ENCODE measurements at regions not wholly inside any gene's neighbourhood (a gene's known extent, or its start where the extent isn't known, plus 50 kb on each side); places are given as distances from the start of the nearest gene placed in this dataset.

DNA sequence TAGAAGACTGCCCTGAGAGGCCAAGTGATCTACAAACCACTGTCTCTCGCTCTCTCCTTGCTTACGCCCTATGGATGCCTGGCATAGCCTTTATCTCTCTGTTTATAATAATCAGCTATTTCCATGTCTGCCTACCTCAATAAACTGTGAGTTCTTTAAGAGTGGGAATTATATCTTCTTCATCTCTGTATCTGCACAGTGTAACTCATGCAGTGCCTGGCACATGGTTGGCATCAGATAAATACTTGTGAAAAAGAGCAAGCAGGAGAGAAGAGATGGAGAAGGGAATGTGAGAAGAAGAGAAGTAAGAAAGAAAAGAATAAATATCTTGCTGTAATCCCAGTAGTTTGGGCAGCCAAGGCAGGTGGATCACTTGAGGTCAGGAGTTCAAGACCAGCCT, 94.6 kb upstream of the TNPO1 start:
- Histone ChIP-seq H3K27me3 (ENCODE audit: low read depth) (peaks cover under 1% of the 10 kb centered on the region), H3K9me3 (replicated peaks) (no peaks in the 10 kb centered on the region), H3K36me3 (no peaks in the 10 kb centered on the region), H3K27ac (replicated peaks) (no peak overlapping the region), H3K4me1 (no peaks in the 10 kb centered on the region), H3K4me3 (no peak overlapping the region)
- no peak for DNase-seq
- TF ChIP-seq, protein P1, sequence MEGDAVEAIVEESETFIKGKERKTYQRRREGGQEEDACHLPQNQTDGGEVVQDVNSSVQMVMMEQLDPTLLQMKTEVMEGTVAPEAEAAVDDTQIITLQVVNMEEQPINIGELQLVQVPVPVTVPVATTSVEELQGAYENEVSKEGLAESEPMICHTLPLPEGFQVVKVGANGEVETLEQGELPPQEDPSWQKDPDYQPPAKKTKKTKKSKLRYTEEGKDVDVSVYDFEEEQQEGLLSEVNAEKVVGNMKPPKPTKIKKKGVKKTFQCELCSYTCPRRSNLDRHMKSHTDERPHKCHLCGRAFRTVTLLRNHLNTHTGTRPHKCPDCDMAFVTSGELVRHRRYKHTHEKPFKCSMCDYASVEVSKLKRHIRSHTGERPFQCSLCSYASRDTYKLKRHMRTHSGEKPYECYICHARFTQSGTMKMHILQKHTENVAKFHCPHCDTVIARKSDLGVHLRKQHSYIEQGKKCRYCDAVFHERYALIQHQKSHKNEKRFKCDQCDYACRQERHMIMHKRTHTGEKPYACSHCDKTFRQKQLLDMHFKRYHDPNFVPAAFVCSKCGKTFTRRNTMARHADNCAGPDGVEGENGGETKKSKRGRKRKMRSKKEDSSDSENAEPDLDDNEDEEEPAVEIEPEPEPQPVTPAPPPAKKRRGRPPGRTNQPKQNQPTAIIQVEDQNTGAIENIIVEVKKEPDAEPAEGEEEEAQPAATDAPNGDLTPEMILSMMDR (IDR thresholded peaks at IDR 0.05; ENCODE audit: borderline replicate concordance), result no peak
- intact Hi-C loops (cut with micrococcal nuclease), result no loop called here

DNA sequence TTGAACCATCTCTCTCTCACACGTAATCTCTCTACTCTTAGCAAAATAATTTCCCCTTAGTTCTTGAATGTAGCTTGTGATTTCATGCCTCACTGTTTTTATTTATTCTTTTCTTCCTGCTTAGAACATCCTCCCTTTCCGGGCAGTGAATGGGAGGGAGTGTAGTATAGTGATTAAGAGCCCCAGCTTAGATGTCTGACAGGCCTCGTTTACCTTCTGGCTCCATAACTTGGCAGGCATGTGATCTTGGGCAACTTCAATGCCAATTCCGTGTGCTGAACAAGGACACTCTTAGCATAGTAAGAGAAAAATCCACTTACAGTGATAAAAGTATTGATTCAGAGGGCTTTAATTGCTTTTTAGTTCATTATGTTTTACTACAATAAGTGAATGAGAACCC, 96.3 kb upstream of the TNPO1 start:
- TF ChIP-seq, protein P1 (IDR thresholded peaks at IDR 0.05; ENCODE audit: borderline replicate concordance), result no peak
- intact Hi-C loops (cut with micrococcal nuclease), result no loop called here
- H3K36me3 ChIP-seq, result no peaks in the 10 kb centered on the region
- no peaks in the 10 kb centered on the region for H3K4me1 ChIP-seq
- no peaks in the 10 kb centered on the region for H3K9me3 ChIP-seq (replicated peaks)
- H3K27ac ChIP-seq (replicated peaks), result no peak overlapping the region
- no peaks in the 10 kb centered on the region for H3K27me3 ChIP-seq (ENCODE audit: low read depth)
- DNase-seq, result no peak
- no peak overlapping the region for H3K4me3 ChIP-seq

DNA sequence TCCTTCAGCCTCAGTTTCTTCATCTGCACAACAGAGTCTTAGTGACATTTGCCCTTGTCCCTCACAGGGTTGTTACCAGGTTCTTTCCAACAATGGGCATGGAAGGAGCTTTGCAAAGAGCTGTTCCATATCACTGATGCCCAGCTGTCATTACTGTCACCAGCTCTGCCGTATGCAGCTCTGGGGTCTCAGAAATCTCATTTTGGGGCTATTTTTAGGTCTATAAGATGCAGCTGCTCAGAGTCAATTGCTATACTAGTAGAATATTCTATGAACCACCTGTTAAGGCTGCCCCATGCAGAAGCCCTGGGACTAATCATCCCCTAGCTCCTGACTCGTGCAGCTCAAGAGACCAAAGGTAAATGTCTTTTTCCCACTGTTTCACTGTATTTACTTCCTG, 105.1 kb upstream of the TNPO1 start:
- Histone ChIP-seq H3K36me3 (no peaks in the 10 kb centered on the region), H3K27ac (replicated peaks) (no peak overlapping the region), H3K27me3 (ENCODE audit: low read depth) (peaks cover 41% of the 10 kb centered on the region), H3K4me3 (no peak overlapping the region), H3K4me1 (no peaks in the 10 kb centered on the region), H3K9me3 (replicated peaks) (peaks cover 8% of the 10 kb centered on the region)
- TF ChIP-seq, protein P1 (IDR thresholded peaks at IDR 0.05; ENCODE audit: borderline replicate concordance), result no peak
- intact Hi-C loops (cut with micrococcal nuclease), result no loop called here
- DNase-seq, result no peak

DNA sequence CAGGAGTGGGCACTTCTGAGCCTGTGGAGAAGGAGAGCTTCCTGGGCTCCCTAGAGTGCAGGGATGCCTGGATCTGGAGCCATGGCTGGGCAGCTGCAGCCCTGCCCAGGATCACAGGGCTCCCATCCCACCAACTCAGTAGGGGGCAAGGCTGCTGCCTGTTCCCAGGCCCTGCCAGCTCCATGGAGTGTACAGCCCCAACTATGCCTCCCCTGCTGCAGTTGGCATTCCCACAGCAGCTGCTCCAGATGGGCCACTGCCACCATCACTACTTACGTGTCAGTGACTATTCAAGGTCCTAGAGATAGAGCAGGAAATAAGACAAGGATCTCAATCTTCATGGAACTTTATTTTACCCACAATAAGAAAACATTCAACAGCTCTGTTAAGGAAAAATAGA, 107.1 kb upstream of the TNPO1 start:
- intact Hi-C loops (cut with micrococcal nuclease), result no loop called here
- no peaks in the 10 kb centered on the region for H3K36me3 ChIP-seq
- TF ChIP-seq, protein P1 (IDR thresholded peaks at IDR 0.05; ENCODE audit: borderline replicate concordance), result no peak
- no peak overlapping the region for H3K4me3 ChIP-seq
- no peaks in the 10 kb centered on the region for H3K4me1 ChIP-seq
- DNase-seq, result no peak
- H3K9me3 ChIP-seq (replicated peaks), result peaks cover 8% of the 10 kb centered on the region
- no peak overlapping the region for H3K27ac ChIP-seq (replicated peaks)
- peaks cover 41% of the 10 kb centered on the region for H3K27me3 ChIP-seq (ENCODE audit: low read depth)

DNA sequence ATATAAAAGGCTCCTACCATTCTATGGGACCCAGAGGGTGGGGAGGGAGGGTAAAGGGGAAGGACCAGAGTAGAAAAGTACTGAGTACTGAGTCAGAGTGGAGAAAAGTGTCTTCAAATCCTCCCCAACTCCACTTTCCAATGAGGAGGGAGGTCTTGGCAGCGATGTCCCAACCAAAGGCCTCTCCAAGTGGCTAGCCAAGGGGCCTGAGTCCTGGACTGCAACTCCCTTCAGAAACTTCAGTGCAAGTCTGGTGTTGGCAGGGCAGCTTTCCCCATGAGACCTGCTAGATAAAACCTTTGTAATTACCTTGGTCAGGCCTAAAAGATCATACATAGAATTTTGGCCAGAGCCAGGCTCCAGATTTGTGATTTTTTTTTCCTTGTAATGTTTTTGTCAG, 111.3 kb upstream of the TNPO1 start:
- Histone ChIP-seq H3K27ac (replicated peaks) (no peak overlapping the region), H3K36me3 (no peaks in the 10 kb centered on the region), H3K4me3 (no peak overlapping the region), H3K9me3 (replicated peaks) (peaks cover 13% of the 10 kb centered on the region), H3K27me3 (ENCODE audit: low read depth) (peaks cover 22% of the 10 kb centered on the region), H3K4me1 (no peaks in the 10 kb centered on the region)
- TF ChIP-seq, protein P1 (IDR thresholded peaks at IDR 0.05; ENCODE audit: borderline replicate concordance), result no peak
- intact Hi-C loops (cut with micrococcal nuclease), result no loop called here
- DNase-seq, result no peak

DNA sequence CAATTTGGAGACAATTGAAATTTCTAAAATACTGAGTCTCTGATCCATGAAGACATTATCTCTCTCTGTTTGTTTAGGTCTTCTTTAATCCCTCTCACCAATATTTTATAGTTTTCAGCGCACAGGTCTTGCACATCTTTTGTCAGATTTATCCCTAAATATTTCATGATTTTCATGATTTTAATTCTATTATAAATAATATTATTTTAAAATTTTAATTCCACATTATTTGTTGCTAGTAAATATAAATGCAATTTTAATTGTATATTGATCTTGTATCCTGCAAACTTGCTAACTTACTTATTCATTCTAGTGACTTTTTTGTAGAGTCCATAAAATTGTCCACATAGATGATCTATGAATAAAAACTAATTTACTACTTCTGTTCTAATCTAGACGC, 112.6 kb upstream of the TNPO1 start:
- peaks cover 9% of the 10 kb centered on the region for H3K27me3 ChIP-seq (ENCODE audit: low read depth)
- intact Hi-C loops (cut with micrococcal nuclease), result no loop called here
- no peaks in the 10 kb centered on the region for H3K36me3 ChIP-seq
- peaks cover 13% of the 10 kb centered on the region for H3K9me3 ChIP-seq (replicated peaks)
- no peak for DNase-seq
- TF ChIP-seq, protein P1 (IDR thresholded peaks at IDR 0.05; ENCODE audit: borderline replicate concordance), result no peak
- no peak overlapping the region for H3K4me3 ChIP-seq
- H3K27ac ChIP-seq (replicated peaks), result no peak overlapping the region
- no peaks in the 10 kb centered on the region for H3K4me1 ChIP-seq
